CMK (cell line): ENCODE measurements at regions not wholly inside any gene's neighbourhood (a gene's known extent, or its start where the extent isn't known, plus 50 kb on each side); places are given as distances from the start of the nearest gene placed in this dataset.
A peak's percentile ranks its signal among the peaks of the same experiment; 100 is the strongest.
"Not testable (repeated sequence)": the region's sequence is repeated elsewhere in the genome, so short reads cannot be mapped to it uniquely, and the experiment has no call there.

Experiments used
- DNase-seq: peaks from one replicate; pipeline ENCODE4 v3.0.0-alpha.2; 2010; ENCODE audit warnings: low read depth

DNA sequence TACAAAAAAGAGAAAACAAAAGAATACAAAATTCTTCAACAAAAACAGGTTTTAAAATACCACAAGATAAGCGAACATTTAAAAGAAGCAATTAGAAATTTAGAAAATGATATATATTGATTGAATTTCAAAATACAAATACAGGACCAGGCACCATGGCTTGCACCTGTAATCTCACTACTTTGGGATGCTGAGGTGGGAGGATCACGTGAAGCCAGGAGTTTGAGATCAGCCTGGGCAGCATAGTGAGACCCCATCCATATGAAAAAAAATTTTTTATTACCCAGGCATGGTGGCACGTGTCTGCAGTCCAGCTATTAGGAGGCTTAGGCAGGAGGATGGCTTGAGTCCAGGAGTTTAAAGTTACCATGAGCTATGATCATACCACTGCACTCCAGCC, 109.9 kb upstream of the SLC30A5 start:
- no peak for DNase-seq

GRCh38 chr5:68991279-68992084, 102.3 kb upstream of the SLC30A5 start:
- no peak for DNase-seq

- DNase-seq, result no peak
Observed at GRCh38 chr5:68994645-68995044, 99.2 kb upstream of the SLC30A5 start.

GRCh38 chr5:68995845-68996545, 97.8 kb upstream of the SLC30A5 start:
- no peak for DNase-seq

GRCh38 chr5:68999181-68999580, 94.6 kb upstream of the SLC30A5 start:
- DNase-seq, result no peak

GRCh38 chr5:69000216-69000919, 93.4 kb upstream of the SLC30A5 start:
- no peak for DNase-seq

GRCh38 chr5:69000949-69001348, 92.9 kb upstream of the SLC30A5 start:
- DNase-seq, result no peak

DNA sequence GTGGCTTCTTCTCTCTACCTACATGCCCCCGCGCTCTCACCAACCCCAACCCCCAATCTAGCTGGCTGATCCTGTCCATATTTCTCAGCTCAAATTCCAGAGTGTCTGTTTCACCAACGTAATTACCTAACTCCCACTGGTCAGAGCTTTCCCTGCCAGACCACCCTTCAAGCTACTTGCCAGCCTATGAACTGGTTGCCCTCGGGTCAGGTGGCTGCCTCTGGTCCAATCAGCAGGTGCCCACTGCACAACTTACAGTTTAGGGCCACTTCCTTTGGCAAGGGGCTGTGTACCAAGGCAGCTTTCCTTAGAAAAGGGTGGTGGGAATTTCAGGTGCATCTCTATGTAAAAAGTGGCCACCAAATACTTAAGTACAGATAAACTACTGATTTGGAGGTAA, 92.2 kb upstream of the SLC30A5 start:
- no peak for DNase-seq

GRCh38 chr5:69004127-69004526, 89.7 kb upstream of the SLC30A5 start:
- DNase-seq, result no peak

DNA sequence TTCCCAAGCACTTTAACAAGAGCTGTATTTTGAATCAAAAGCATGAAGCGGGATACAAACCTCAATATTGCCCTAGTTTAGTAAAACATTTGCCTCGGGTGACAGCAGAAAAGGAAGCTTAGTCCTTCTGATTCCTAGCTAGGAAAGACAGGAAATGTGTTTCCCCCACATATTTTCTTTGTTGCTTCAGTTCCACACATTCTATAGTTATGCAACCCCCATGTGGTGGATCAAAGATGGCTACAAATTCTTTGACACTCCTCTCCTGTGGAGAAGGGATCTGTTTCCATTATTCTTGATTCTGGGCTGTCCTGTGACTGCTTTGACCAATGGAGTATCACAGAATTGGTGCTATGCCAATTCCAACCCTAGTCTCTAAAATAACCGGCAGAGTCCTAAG, 89.1 kb upstream of the SLC30A5 start:
- DNase-seq, result no peak

DNA sequence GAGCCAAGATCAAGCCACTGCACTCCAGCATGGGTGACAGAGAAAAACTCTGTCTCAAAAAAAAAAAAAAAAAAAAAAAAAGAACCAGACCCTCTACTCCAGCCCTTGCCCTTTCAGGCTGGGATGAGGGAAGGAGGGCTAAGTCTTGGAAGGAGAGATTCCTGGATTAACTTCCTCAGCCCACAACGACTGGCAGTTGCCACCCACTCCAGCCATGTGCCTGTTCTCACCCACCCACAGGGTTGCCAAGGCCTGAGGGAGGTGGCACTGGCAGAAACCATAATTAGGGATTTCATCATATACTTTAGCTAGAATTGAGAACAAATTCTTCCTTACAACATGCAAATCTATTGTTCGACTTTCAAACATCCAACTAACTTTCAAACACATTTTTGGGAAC, 87.8 kb upstream of the SLC30A5 start:
- DNase-seq, result no peak

DNA sequence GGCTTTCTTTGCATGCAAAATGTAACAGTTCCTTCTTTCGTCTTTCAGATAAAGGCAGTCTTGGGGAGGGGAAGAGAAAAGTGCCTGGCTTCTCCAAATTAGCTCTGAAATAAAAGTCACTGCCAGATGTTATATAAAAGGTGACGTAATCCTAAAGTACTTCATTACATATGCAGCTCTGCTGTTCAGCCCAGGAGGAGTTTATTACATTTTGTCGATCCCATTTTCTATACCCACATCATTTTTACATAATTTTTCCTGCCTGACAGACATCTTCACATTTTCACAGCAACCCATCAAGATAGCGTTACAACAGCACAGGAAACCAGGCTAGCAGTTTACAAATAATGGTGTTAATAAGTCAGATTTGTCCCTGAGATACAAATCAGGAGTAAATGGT, 86.7 kb upstream of the SLC30A5 start:
- DNase-seq, result no peak

GRCh38 chr5:69007726-69008368, 86.0 kb upstream of the SLC30A5 start:
- peak; percentile 15 for DNase-seq

- no peak for DNase-seq
Observed at GRCh38 chr5:69010476-69010875, 83.3 kb upstream of the SLC30A5 start.

DNA sequence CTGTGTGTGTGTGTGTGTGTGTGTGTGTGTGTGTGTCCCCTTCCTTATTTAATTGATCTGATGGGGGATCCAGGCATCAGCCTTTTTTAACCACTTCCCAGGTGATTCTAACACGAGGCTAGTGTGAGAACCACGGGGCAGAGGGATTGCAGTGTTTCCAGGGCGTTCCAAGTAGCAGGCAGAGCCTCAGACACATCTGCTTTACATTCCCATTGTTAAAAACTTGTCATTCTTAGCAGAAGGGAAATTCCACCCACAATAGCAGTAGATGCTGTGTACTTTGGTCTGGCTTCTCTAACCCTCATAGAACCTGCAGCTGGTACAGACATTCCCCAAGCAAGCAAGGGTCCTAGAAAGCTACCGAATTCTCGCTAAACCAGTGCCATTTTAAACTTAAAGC, 81.9 kb upstream of the SLC30A5 start:
- DNase-seq, result no peak

DNA sequence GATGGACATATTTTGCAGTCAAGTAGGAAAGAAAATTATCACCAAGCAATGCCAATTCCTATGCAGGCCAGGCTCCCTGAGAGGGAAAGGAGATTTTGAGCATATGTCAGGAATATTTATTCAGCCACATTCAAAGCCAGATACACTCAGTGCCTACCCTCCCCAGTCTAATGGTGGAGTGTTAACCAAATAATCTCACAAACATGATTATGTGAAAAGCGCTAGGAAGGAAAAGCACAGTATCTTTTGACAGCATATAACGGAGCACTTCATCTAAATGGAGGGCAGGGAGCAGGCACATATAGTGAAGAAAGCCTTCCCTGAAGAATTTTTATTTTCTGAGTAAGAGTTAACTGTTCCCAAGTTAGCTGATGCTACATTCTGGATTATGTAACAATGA, 80.3 kb upstream of the SLC30A5 start:
- DNase-seq, result no peak

DNA sequence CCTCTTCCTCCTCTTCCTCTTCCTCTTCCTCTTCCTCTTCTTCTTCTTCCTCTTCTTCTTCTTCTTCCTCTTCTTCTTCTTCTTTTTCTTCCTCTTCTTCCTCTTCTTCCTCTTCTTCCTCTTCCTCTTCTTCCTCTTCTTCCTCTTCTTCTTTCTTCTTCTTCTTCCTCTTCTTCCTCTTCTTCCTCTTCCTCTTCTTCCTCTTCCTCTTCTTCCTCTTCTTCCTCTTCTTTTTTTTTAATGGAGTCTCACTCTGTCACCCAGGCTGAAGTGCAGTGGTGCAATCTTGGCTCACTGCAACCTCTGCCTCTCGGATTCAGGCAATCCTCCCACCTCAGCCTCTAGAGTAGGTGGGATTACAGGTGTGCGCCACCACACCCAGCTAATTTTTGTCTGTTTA, 79.8 kb upstream of the SLC30A5 start:
- not testable (repeated sequence) for DNase-seq

DNA sequence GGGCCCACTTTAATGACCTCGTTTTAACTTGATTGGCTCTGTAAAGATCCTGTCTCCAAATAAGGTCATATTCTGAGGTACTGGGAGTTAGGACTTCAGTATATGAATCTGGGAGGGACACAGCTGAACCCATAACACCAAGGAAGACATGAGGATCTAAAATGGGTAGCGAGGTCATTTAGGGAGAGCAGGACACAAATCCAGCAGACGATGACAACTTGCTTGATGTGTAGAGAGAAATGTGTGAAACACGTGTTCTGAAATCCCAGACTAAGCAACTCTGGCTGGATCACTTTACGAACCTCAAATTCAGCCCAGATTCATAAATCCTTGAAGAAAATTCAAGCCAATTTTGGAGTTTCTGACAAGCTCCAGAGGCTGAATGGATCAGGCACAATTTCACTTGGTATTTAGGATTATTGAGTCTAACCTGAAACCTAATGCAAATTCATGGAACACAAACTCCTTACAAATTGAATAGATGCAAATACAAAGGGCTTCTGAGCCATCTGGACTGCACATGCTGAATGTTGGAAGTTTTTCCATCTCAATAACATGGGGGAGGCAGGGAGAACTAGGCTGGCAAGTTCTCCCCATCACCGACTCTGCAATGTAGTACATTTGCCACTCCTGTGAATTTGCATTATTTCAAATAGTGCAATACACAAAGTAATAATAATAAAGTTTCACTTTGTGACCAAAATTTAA, 74.0 kb upstream of the SLC30A5 start:
- no peak for DNase-seq

DNA sequence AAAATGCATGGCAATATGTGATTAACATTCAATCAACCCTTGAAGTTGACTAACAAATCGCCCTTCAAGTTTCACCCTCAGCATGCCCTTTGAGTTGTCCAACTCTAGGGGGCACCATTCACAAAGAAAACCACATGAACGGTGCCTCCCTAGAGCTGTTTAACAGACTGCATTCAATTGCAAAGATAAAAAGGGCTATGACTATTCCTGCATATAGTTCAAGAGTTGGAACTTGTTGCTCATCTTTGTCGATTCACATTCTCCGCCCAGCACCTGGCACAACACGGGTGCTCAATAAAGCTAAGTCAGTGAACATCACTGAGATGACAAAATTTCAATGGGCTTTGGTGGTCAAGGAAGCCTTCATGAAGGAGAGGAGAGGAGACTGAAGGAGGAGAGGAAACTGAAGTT, 69.6 kb upstream of the SLC30A5 start:
- DNase-seq, result peak; percentile 20

DNA sequence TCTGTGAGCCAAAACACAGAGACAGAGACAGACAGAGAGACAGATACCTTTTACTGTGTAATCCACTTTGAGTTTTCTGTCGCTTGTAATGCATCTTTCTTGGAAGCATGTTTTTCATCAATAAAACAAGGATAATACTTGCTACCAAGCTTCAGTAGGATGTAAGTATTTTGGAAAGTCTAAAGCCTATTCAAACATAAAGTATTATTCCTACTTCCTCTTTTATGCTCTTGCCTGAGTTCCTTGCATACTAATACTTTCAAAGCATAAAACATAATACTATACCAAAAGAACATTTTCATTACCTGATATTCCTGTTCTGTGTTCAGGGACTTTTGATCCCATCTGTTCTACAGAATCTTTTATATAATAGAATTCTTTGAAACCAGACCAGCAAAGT, 64.5 kb upstream of the SLC30A5 start:
- DNase-seq, result no peak

- no peak for DNase-seq
Observed at GRCh38 chr5:69030358-69031062, 63.3 kb upstream of the SLC30A5 start.
